Spleen (tissue), 11 donors: ENCODE measurements at regions not wholly inside any gene's neighbourhood (a gene's known extent, or its start where the extent isn't known, plus 50 kb on each side); places are given as distances from the start of the nearest gene placed in this dataset.

Experiments used
- DNase-seq: peaks from one replicate; pipeline ENCODE4 v3.0.0-alpha.2; 2020
- H3K27ac ChIP-seq, 8 donors: fragments of 200-600 bp; sonication (generic) in 7 of 8; 1 replicate in 4 of 8; 2 replicates in 4 of 8; pipeline versions ENCODE4 v1.5.0 to v1.8.0; 2016 to 2021; ENCODE audit warnings: inconsistent platforms in 4 of 8, mild to moderate bottlenecking in 4 of 8, moderate library complexity in 1 of 8
- H3K27me3 ChIP-seq, 7 donors: fragments of 200-600 bp; sonication (generic) in 6 of 7; replicated peaks in 1 of 7; 1 replicate in 4 of 7; 2 replicates in 3 of 7; pipeline versions ENCODE4 v1.5.0 to v1.8.0; 2016 to 2021; ENCODE audit warnings: inconsistent platforms in 3 of 7, mild to moderate bottlenecking in 1 of 7
- H3K36me3 ChIP-seq, 6 donors: fragments of 200-600 bp; sonication (generic) in 5 of 6; 1 replicate in 4 of 6; 2 replicates in 2 of 6; pipeline versions ENCODE4 v1.5.0 to v1.8.0; 2016 to 2021; ENCODE audit warnings: inconsistent platforms in 2 of 6
- H3K4me1 ChIP-seq, 6 donors: fragments of 200-600 bp; sonication (generic) in 5 of 6; 1 replicate in 3 of 6; 2 replicates in 3 of 6; pipeline versions ENCODE4 v1.5.0 to v1.8.0; 2016 to 2021; ENCODE audit warnings: inconsistent platforms in 3 of 6
- H3K4me3 ChIP-seq, 8 donors: fragments of 200-600 bp; sonication (generic) in 7 of 8; 1 replicate in 4 of 8; 2 replicates in 4 of 8; pipeline versions ENCODE4 v1.5.0 to v1.8.0; 2016 to 2021; ENCODE audit warnings: inconsistent platforms in 4 of 8, mild to moderate bottlenecking in 4 of 8, moderate library complexity in 2 of 8
- H3K9me3 ChIP-seq, 8 donors: fragments of 200-600 bp; sonication (generic) in 7 of 8; 1 replicate in 4 of 8; 2 replicates in 4 of 8; pipeline versions ENCODE4 v1.5.0 to v1.8.0; 2016 to 2021; ENCODE audit warnings: inconsistent platforms in 4 of 8
- CTCF ChIP-seq, 11 experiments: fragments of 200-600 bp in 7 of 11; fragments of 450-650 bp in 4 of 11; sonication (generic) in 4 of 11; IDR thresholded peaks in 8 of 11; conservative IDR thresholded peaks in 3 of 11; 1 replicate in 7 of 11; 2 replicates in 4 of 11; pipeline versions ENCODE4 v1.4.0 to v1.8.0; 2016 to 2021; ENCODE audit warnings: antibody characterized with exemption in 11 of 11, inconsistent platforms in 4 of 11, mild to moderate bottlenecking in 1 of 11
- POLR2A ChIP-seq, 3 donors: fragments of 450-650 bp; IDR thresholded peaks; one replicate each; pipeline ENCODE4 v1.5.1; 2017; ENCODE audit warnings: antibody characterized with exemption in 3 of 3, mild to moderate bottlenecking in 1 of 3
- POLR2AphosphoS5 ChIP-seq, 3 donors: sonication (generic); formaldehyde crosslinking; IDR thresholded peaks; one replicate each; pipeline ENCODE4 v1.5.1; 2017; ENCODE audit warnings: antibody characterized with exemption in 3 of 3
- WGBS, 5 donors: extraction: QIAGEN DNeasy Blood & Tissue Kit in 3 of 5; methylation state at CpG; one replicate each; pipeline versions ENCODE4 v1.1.5 to v1.1.7; 2013 to 2018; 5-methylcytosine and 5-hydroxymethylcytosine counted together
- intact Hi-C: fragments of 100-400 bp; cut with DNase I; formaldehyde crosslinking; loops from one replicate; pipeline ENCODE4 v1.15.0; 2023; ENCODE audit warnings: low total_unique reads
- donor health status: healthy with polysubstance abuse.
- donor health status: DM: no; HTN: no; CAD: no; lungs with moderate emphysema.
- donor health status: DM: no; HTN: no; CAD: no.
- donor health status: Bipolar disorder and iron deficiency.
- donor health status: healthy.
- donor health status: DM: no; HTN: no; CAD: no.
- donor health status: DM: yes; HTN: yes; CAD: no.

- Histone ChIP-seq H3K36me3 (no peaks in the 10 kb centered on the region), H3K4me1 (no peaks in the 10 kb centered on the region), H3K4me3 (no peak overlapping the region), H3K9me3 (no peaks in the 10 kb centered on the region), H3K27ac (no peak overlapping the region), H3K27me3 (no peaks in the 10 kb centered on the region)
- intact Hi-C loops = no loop called here
- no peak for DNase-seq
- whole genome bisulfite sequencing, 5 donors = 76 to 85% (median 83%) methylated on average over 1 of the region's 1 CpG
- TF ChIP-seq POLR2A (IDR thresholded peaks at IDR 0.05) (no peak), CTCF (IDR thresholded peaks at IDR 0.05 in 8 of 11, conservative IDR thresholded peaks at IDR 0.05 in 3 of 11) (no peak), POLR2AphosphoS5 (IDR thresholded peaks at IDR 0.05) (no peak)
These were observed 1080.3 kb downstream of the ARAP2 start for GRCh38 chr4:35164063-35164462.

- Histone ChIP-seq H3K27ac (no peak overlapping the region), H3K36me3 (no peaks in the 10 kb centered on the region), H3K4me3 (no peak overlapping the region), H3K4me1 (no peaks in the 10 kb centered on the region), H3K9me3 (no peaks in the 10 kb centered on the region), H3K27me3 (no peaks in the 10 kb centered on the region)
- no peak for DNase-seq
- intact Hi-C loops = no loop called here
- no peak for TF ChIP-seq POLR2AphosphoS5 (IDR thresholded peaks at IDR 0.05)
- no peak for TF ChIP-seq POLR2A (IDR thresholded peaks at IDR 0.05)
- no peak for TF ChIP-seq CTCF (IDR thresholded peaks at IDR 0.05 in 8 of 11, conservative IDR thresholded peaks at IDR 0.05 in 3 of 11)
- 63 to 81% (median 74%) methylated on average over 5 of the region's 5 CpGs for WGBS, 5 donors
These were observed 1077.8 kb downstream of the ARAP2 start for GRCh38 chr4:35166466-35166865.

GRCh38 chr4:35167385-35167784 lies 1076.9 kb downstream of the ARAP2 start:
- WGBS, 5 donors = 43 to 60% (median 50%) methylated on average over 2 of the region's 2 CpGs
- H3K36me3 ChIP-seq = no peaks in the 10 kb centered on the region
- DNase-seq = no peak
- H3K27me3 ChIP-seq = no peaks in the 10 kb centered on the region
- intact Hi-C loops = no loop called here
- H3K4me3 ChIP-seq = no peak overlapping the region
- TF ChIP-seq POLR2A (IDR thresholded peaks at IDR 0.05) (no peak), POLR2AphosphoS5 (IDR thresholded peaks at IDR 0.05) (no peak), CTCF (IDR thresholded peaks at IDR 0.05 in 8 of 11, conservative IDR thresholded peaks at IDR 0.05 in 3 of 11) (no peak)
- H3K9me3 ChIP-seq = no peaks in the 10 kb centered on the region
- H3K27ac ChIP-seq = no peak overlapping the region
- H3K4me1 ChIP-seq = no peaks in the 10 kb centered on the region

- H3K27me3 ChIP-seq = no peaks in the 10 kb centered on the region
- 63 to 85% (median 76%) methylated on average over 4 of the region's 4 CpGs for WGBS, 5 donors
- no peaks in the 10 kb centered on the region for H3K4me1 ChIP-seq
- intact Hi-C loops = no loop called here
- DNase-seq = no peak
- H3K36me3 ChIP-seq = no peaks in the 10 kb centered on the region
- H3K9me3 ChIP-seq = peaks cover 0 to 7% (median 0%) of the 10 kb centered on the region in 8 donors
- TF ChIP-seq POLR2A (IDR thresholded peaks at IDR 0.05) (no peak), CTCF (IDR thresholded peaks at IDR 0.05 in 8 of 11, conservative IDR thresholded peaks at IDR 0.05 in 3 of 11) (no peak), POLR2AphosphoS5 (IDR thresholded peaks at IDR 0.05) (no peak)
- no peak overlapping the region for H3K27ac ChIP-seq
- H3K4me3 ChIP-seq = no peak overlapping the region
These were observed 1068.8 kb downstream of the ARAP2 start for GRCh38 chr4:35175487-35175886.
